Activated T-cell treated with anti-CD3 and anti-CD28 coated beads for 4 hours (primary cell): ENCODE measurements at regions not wholly inside any gene's neighbourhood (a gene's known extent, or its start where the extent isn't known, plus 50 kb on each side); places are given as distances from the start of the nearest gene placed in this dataset.
"Not testable (repeated sequence)": the region's sequence is repeated elsewhere in the genome, so short reads cannot be mapped to it uniquely, and the experiment has no call there.

Experiments
- DNase-seq: peaks from one replicate; pipeline ENCODE4 v3.0.0-alpha.2; 2020

GRCh38 chr1:219072329-219072728 is 101.3 kb upstream of the LYPLAL1 start:
- no peak for DNase-seq

- no peak for DNase-seq
These were observed 99.5 kb upstream of the LYPLAL1 start for GRCh38 chr1:219074084-219074728.

- no peak for DNase-seq
These were observed 98.4 kb upstream of the LYPLAL1 start for GRCh38 chr1:219075121-219075879.

- no peak for DNase-seq
These were observed 97.2 kb upstream of the LYPLAL1 start for GRCh38 chr1:219076326-219076937.

- not testable (repeated sequence) for DNase-seq
These were observed 95.9 kb upstream of the LYPLAL1 start for GRCh38 chr1:219077767-219078166.

- no peak for DNase-seq
These were observed 91.4 kb upstream of the LYPLAL1 start for GRCh38 chr1:219081943-219082925.

GRCh38 chr1:219083631-219084030 is 90.0 kb upstream of the LYPLAL1 start:
- no peak for DNase-seq

GRCh38 chr1:219085082-219085481 is 88.6 kb upstream of the LYPLAL1 start:
- DNase-seq, result no peak

- DNase-seq, result no peak
These were observed 87.7 kb upstream of the LYPLAL1 start for GRCh38 chr1:219085988-219086387.

GRCh38 chr1:219086956-219087469 is 86.7 kb upstream of the LYPLAL1 start:
- no peak for DNase-seq

GRCh38 chr1:219088778-219089557 is 84.7 kb upstream of the LYPLAL1 start:
- DNase-seq, result no peak

- no peak for DNase-seq
These were observed 83.1 kb upstream of the LYPLAL1 start for GRCh38 chr1:219090607-219091006.

- DNase-seq, result no peak
These were observed 81.5 kb upstream of the LYPLAL1 start for GRCh38 chr1:219092206-219092605.

- no peak for DNase-seq
These were observed 74.4 kb upstream of the LYPLAL1 start for GRCh38 chr1:219099307-219099706.

GRCh38 chr1:219100059-219100458 is 73.6 kb upstream of the LYPLAL1 start:
- DNase-seq, result no peak

GRCh38 chr1:219102466-219102865 is 71.2 kb upstream of the LYPLAL1 start:
- not testable (repeated sequence) for DNase-seq

GRCh38 chr1:219105893-219106292 is 67.8 kb upstream of the LYPLAL1 start:
- DNase-seq, result no peak

- DNase-seq, result no peak
These were observed 64.2 kb upstream of the LYPLAL1 start for GRCh38 chr1:219109424-219110018.

- DNase-seq, result no peak
These were observed 60.4 kb upstream of the LYPLAL1 start for GRCh38 chr1:219113261-219113660.

- no peak for DNase-seq
These were observed 59.7 kb upstream of the LYPLAL1 start for GRCh38 chr1:219114014-219114413.

- no peak for DNase-seq
These were observed 53.8 kb upstream of the LYPLAL1 start for GRCh38 chr1:219119839-219120238.
